OCI-LY1 (cell line): ENCODE measurements at regions not wholly inside any gene's neighbourhood (a gene's known extent, or its start where the extent isn't known, plus 50 kb on each side); places are given as distances from the start of the nearest gene placed in this dataset.

ENCODE experiments used
- EZH2 ChIP-seq: fragments of 200-600 bp; sonication (generic), shearing (Covaris generic); IDR thresholded peaks from 2 replicates; pipeline ENCODE4 v1.8.0; 2017; ENCODE audit warnings: borderline replicate concordance, mixed run types, mild to moderate bottlenecking, antibody characterized with exemption, low read length, moderate library complexity, mixed read lengths
- TF ChIP-seq, protein P1 (sequence below): fragments of 200-600 bp; sonication (generic), shearing (Covaris generic); IDR thresholded peaks from 2 replicates; pipeline ENCODE4 v1.5.1; 2017; ENCODE audit warnings: mild to moderate bottlenecking, antibody characterized with exemption, low read length, moderate library complexity, mixed read lengths

DNA sequence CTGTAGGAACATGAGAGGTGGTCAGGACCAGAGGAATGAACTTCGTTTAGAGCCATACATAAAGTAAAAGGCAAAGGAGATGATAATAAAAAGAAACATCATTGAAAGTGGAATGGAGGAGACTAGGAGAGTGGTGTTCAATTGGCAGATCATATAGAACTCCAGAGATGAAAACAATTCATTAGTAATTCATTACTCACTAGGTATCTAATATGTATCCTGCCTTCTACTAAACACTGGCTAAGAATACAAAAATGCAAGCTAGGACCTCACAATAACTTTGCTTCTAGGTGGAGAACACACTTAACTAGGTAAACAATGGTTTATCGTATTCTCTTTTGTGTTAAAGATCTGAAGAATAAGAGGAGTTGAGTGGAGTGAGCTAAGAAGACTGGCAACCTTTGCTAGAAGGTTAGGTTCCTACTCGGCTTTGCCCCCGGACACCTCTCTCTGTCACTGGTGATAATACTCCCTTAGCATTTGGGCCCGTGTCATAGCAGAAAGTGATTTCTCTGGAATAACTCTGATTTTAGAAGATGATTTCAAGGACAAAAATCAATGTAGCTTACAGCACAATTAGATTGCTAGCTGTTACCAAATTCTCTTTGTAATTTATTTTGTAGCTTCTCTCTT is 88.6 kb upstream of the IFNE start:
- TF ChIP-seq, protein P1, sequence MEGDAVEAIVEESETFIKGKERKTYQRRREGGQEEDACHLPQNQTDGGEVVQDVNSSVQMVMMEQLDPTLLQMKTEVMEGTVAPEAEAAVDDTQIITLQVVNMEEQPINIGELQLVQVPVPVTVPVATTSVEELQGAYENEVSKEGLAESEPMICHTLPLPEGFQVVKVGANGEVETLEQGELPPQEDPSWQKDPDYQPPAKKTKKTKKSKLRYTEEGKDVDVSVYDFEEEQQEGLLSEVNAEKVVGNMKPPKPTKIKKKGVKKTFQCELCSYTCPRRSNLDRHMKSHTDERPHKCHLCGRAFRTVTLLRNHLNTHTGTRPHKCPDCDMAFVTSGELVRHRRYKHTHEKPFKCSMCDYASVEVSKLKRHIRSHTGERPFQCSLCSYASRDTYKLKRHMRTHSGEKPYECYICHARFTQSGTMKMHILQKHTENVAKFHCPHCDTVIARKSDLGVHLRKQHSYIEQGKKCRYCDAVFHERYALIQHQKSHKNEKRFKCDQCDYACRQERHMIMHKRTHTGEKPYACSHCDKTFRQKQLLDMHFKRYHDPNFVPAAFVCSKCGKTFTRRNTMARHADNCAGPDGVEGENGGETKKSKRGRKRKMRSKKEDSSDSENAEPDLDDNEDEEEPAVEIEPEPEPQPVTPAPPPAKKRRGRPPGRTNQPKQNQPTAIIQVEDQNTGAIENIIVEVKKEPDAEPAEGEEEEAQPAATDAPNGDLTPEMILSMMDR = no peak
- no peak for TF ChIP-seq EZH2
